ENCODE measurements at regions not wholly inside any gene's neighbourhood (a gene's known extent, or its start where the extent isn't known, plus 50 kb on each side); places are given as distances from the start of the nearest gene placed in this dataset.

DNA sequence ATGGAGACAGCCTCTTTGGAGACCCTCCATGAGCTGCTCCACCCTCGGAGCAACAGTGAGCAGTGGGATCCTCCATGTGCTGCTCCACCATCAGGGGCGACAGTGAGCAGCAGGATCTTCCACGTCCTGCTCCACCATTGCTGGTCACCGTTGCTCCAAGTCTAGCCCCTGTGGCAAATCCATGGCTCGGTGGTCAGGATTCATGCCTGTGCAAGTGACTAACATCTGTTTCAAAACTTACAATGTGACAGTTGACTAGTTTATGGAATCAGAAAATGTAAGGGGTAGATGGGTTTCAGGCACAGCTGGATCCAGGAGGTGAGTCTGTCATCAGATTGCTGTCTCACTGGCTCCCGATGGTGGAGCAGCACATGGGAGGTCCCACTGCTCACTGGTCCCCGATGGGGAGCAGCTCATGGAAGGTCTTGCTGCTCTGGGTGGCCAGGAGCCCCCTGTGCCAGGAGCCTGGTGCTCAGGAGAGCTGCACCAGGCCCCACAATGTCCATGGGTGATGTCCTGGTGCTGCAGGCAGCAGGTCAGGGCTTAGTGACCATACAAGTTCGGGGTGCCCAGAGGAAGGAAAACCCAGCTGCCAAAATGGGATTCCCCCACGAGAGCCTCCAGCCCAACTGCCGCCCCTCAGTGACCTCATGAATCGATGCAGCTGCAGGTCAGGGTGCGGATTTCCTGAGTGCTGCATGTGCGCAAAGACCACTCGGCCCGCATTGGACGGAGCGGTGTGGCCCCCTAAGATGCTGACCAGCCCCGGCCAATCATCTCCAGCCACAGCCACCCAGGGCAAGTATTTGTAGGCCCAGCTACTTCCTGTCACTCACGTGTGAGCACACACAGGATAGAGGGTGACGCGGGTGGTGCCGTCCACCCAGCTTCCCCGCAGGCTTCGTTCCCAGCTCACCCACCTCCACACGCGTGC lies 116.5 kb upstream of the OTOS start:
- DNase-seq = no peak
- Histone ChIP-seq H3K4me2 (ENCODE audit: low read length) (peak overlapping the region; percentile 52), H2AFZ (ENCODE audit: insufficient read depth, low read length, poor library complexity) (no peak overlapping the region), H3K14ac (ENCODE audit: low read length) (peak overlapping the region; percentile 12), H4K8ac (ENCODE audit: low read depth, low read length) (peak overlapping the region; percentile 6), H3K9ac (ENCODE audit: low read length) (no peak overlapping the region), H3K4me1 (ENCODE audit: control insufficient read depth in 1 of 2, insufficient read depth in 2 of 2, low read length in 2 of 2) (peaks cover 15 to 20% of the 10 kb centered on the region in 2 experiments), H3K27ac (ENCODE audit: low read depth, low read length) (peak overlapping the region; percentile 83), H4K12ac (ENCODE audit: low read depth, low read length) (no peak overlapping the region), H3K79me1 (ENCODE audit: low read length) (peaks cover 27% of the 10 kb centered on the region), H3K36me3 (ENCODE audit: control insufficient read depth in 1 of 2, insufficient read depth in 2 of 2, low read length in 2 of 2) (no peaks in the 10 kb centered on the region), H3K27me3 (ENCODE audit: insufficient read depth, low read length) (no peaks in the 10 kb centered on the region), H3K18ac (ENCODE audit: low read length) (peak overlapping the region; percentile 27), H2AK5ac (ENCODE audit: low read length) (peak overlapping the region; percentile 50), H3K4ac (ENCODE audit: low read depth, low read length) (peak overlapping the region; percentile 1), H2BK120ac (ENCODE audit: insufficient read depth, low read length, poor library complexity) (peak overlapping the region; percentile 47), H2BK5ac (ENCODE audit: low read depth, low read length, poor library complexity) (peak overlapping the region; percentile 7), H3K9me3 (ENCODE audit: insufficient read depth, low read depth, low read length) (peaks cover 12% of the 10 kb centered on the region), H4K91ac (ENCODE audit: low read depth, low read length) (peak overlapping the region; percentile 58), H3K79me2 (ENCODE audit: control insufficient read depth, insufficient read depth, low read length, poor library complexity) (peaks cover 2% of the 10 kb centered on the region), H3K4me3 (ENCODE audit: low read depth, low read length) (no peak overlapping the region), H3K23ac (ENCODE audit: low read length) (no peak overlapping the region), H2BK12ac (ENCODE audit: low read length) (peak overlapping the region; percentile 43)
- no CpG with 5 or more reads among the region's 26 CpGs for WGBS (ENCODE audit: extremely low coverage, insufficient coverage, insufficient read length)

DNA sequence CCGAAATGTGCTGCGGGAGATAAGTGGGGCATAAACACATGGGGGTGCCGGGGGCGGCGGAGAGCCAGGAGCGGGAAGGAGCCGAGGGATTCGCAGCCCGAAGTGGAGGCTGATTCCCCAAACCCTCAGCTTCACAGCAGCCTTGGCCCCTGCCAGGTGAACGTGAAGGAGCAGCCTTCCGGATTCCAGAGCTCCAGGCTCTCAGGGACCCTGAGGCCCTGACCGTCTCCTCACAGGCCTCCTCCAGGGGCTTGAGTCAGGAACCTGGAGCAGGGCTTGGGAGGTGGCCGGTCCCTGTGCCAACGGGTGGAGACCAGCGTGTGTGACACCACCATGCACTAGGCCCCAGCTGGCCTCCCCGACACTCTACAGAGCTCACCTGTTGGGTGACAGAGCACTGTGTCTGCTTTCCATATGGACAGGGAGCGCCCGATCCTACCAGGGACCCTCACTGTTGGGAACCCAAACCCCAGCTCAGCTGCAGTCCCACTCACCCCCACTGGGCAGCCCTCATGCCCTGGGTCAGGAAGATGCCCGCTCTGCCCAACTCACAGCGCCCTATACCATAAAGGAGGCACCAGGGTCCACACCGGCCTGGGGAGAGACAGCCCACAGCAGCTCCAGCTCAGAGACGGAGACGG lies 117.6 kb upstream of the OTOS start:
- peak overlapping the region; percentile 58 for H4K91ac ChIP-seq (ENCODE audit: low read depth, low read length)
- peak; percentile 81 to 84 for DNase-seq
- H3K27me3 ChIP-seq (ENCODE audit: insufficient read depth, low read length) = no peaks in the 10 kb centered on the region
- no peak overlapping the region for H3K23ac ChIP-seq (ENCODE audit: low read length)
- no CpG with 5 or more reads among the region's 23 CpGs for WGBS (ENCODE audit: extremely low coverage, insufficient coverage, insufficient read length)
- H3K9me3 ChIP-seq (ENCODE audit: insufficient read depth, low read depth, low read length) = peaks cover 18% of the 10 kb centered on the region
- H2BK5ac ChIP-seq (ENCODE audit: low read depth, low read length, poor library complexity) = no peak overlapping the region
- peaks cover 2% of the 10 kb centered on the region for H3K79me2 ChIP-seq (ENCODE audit: control insufficient read depth, insufficient read depth, low read length, poor library complexity)
- no peaks in the 10 kb centered on the region for H3K36me3 ChIP-seq (ENCODE audit: control insufficient read depth in 1 of 2, insufficient read depth in 2 of 2, low read length in 2 of 2)
- no peak overlapping the region for H3K14ac ChIP-seq (ENCODE audit: low read length)
- no peak overlapping the region for H4K8ac ChIP-seq (ENCODE audit: low read depth, low read length)
- H3K4ac ChIP-seq (ENCODE audit: low read depth, low read length) = no peak overlapping the region
- H3K27ac ChIP-seq (ENCODE audit: low read depth, low read length) = no peak overlapping the region
- peak overlapping the region; percentile 1 for H2BK120ac ChIP-seq (ENCODE audit: insufficient read depth, low read length, poor library complexity)
- H2AK5ac ChIP-seq (ENCODE audit: low read length) = no peak overlapping the region
- H2BK12ac ChIP-seq (ENCODE audit: low read length) = no peak overlapping the region
- peaks cover 27% of the 10 kb centered on the region for H3K79me1 ChIP-seq (ENCODE audit: low read length)
- no peak overlapping the region for H3K9ac ChIP-seq (ENCODE audit: low read length)
- H3K4me2 ChIP-seq (ENCODE audit: low read length) = no peak overlapping the region
- H3K18ac ChIP-seq (ENCODE audit: low read length) = no peak overlapping the region
- H3K4me3 ChIP-seq (ENCODE audit: low read depth, low read length) = no peak overlapping the region
- peaks cover 15 to 20% of the 10 kb centered on the region in 2 experiments for H3K4me1 ChIP-seq (ENCODE audit: control insufficient read depth in 1 of 2, insufficient read depth in 2 of 2, low read length in 2 of 2)
- H2AFZ ChIP-seq (ENCODE audit: insufficient read depth, low read length, poor library complexity) = no peak overlapping the region
- H4K12ac ChIP-seq (ENCODE audit: low read depth, low read length) = no peak overlapping the region

DNA sequence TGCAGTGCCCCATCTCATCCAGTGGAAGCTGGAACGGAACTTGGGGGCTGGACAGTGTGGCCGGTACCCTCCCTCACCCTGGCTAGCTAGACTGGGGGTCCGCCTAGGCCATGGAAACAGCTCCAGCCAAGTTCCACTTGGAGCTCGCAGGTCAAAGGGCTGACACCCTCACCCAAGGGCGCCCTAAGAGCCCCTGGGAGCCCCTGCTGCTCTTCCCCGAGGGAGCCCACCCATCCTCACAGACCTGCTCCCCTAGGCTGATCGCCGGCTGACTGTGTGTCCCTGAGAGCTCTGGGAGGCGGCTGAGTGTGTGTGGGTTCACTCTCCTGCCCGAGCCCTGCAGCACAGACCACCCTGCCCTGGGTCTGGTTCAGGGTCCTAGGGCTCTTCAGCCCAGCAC lies 118.2 kb upstream of the OTOS start:
- no peak overlapping the region for H4K12ac ChIP-seq (ENCODE audit: low read depth, low read length)
- H3K79me1 ChIP-seq (ENCODE audit: low read length) = peaks cover 27% of the 10 kb centered on the region
- peak overlapping the region; percentile 16 for H3K14ac ChIP-seq (ENCODE audit: low read length)
- peak overlapping the region; percentile 21 for H4K91ac ChIP-seq (ENCODE audit: low read depth, low read length)
- no CpG with 5 or more reads among the region's 10 CpGs for WGBS (ENCODE audit: extremely low coverage, insufficient coverage, insufficient read length)
- H2AFZ ChIP-seq (ENCODE audit: insufficient read depth, low read length, poor library complexity) = no peak overlapping the region
- H3K4me1 ChIP-seq (ENCODE audit: control insufficient read depth in 1 of 2, insufficient read depth in 2 of 2, low read length in 2 of 2) = peaks cover 15 to 20% of the 10 kb centered on the region in 2 experiments
- no peak overlapping the region for H2BK5ac ChIP-seq (ENCODE audit: low read depth, low read length, poor library complexity)
- H4K8ac ChIP-seq (ENCODE audit: low read depth, low read length) = no peak overlapping the region
- H2BK120ac ChIP-seq (ENCODE audit: insufficient read depth, low read length, poor library complexity) = no peak overlapping the region
- H3K4me3 ChIP-seq (ENCODE audit: low read depth, low read length) = no peak overlapping the region
- DNase-seq = no peak
- no peaks in the 10 kb centered on the region for H3K36me3 ChIP-seq (ENCODE audit: control insufficient read depth in 1 of 2, insufficient read depth in 2 of 2, low read length in 2 of 2)
- H2AK5ac ChIP-seq (ENCODE audit: low read length) = no peak overlapping the region
- H3K4ac ChIP-seq (ENCODE audit: low read depth, low read length) = no peak overlapping the region
- H3K4me2 ChIP-seq (ENCODE audit: low read length) = no peak overlapping the region
- H3K27ac ChIP-seq (ENCODE audit: low read depth, low read length) = no peak overlapping the region
- peaks cover 19% of the 10 kb centered on the region for H3K9me3 ChIP-seq (ENCODE audit: insufficient read depth, low read depth, low read length)
- peak overlapping the region; percentile 13 for H2BK12ac ChIP-seq (ENCODE audit: low read length)
- peaks cover 2% of the 10 kb centered on the region for H3K79me2 ChIP-seq (ENCODE audit: control insufficient read depth, insufficient read depth, low read length, poor library complexity)
- no peak overlapping the region for H3K9ac ChIP-seq (ENCODE audit: low read length)
- no peak overlapping the region for H3K23ac ChIP-seq (ENCODE audit: low read length)
- no peak overlapping the region for H3K18ac ChIP-seq (ENCODE audit: low read length)
- H3K27me3 ChIP-seq (ENCODE audit: insufficient read depth, low read length) = no peaks in the 10 kb centered on the region

DNA sequence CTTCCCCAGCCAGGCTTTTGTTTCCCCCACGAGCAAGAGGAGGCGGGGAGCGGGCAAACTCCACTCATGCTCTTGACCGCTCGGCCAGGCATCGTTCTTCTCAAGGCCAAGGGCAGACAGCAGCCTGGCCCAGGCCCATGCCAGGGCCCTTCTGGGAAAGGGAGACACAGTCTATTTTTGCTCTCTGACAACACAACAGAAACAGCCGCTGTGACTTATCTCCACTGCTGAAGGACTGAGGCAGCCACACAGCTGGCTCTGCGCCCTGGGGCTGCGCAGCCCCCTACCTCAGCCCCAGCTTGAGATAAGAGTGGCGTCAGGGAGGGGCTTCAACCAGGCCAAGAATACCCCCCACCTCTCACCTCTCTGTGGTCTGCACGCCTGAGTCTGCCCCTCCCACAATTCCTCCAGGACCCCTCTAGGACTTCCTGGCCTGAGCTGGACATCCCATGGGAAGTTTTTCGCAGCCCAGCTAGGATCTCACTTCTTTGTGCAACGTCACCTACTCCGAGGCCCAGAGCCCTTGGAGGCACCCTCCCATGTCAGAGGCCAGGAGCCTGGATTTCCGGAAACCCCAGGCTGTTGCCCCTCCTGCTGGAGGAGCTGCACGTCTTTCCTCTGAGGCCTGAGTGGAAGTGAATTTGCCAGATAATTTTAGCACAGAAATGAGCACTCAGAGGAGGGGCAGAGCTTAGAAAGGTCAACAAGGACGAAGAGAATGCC lies 118.9 kb upstream of the OTOS start:
- Histone ChIP-seq H3K36me3 (ENCODE audit: control insufficient read depth in 1 of 2, insufficient read depth in 2 of 2, low read length in 2 of 2) (no peaks in the 10 kb centered on the region), H3K4me1 (ENCODE audit: control insufficient read depth in 1 of 2, insufficient read depth in 2 of 2, low read length in 2 of 2) (peaks cover 15 to 20% of the 10 kb centered on the region in 2 experiments), H2AK5ac (ENCODE audit: low read length) (no peak overlapping the region), H3K4me3 (ENCODE audit: low read depth, low read length) (no peak overlapping the region), H4K8ac (ENCODE audit: low read depth, low read length) (no peak overlapping the region), H3K4ac (ENCODE audit: low read depth, low read length) (no peak overlapping the region), H2AFZ (ENCODE audit: insufficient read depth, low read length, poor library complexity) (no peak overlapping the region), H3K23ac (ENCODE audit: low read length) (no peak overlapping the region), H4K91ac (ENCODE audit: low read depth, low read length) (peak overlapping the region; percentile 21), H2BK5ac (ENCODE audit: low read depth, low read length, poor library complexity) (no peak overlapping the region), H3K9me3 (ENCODE audit: insufficient read depth, low read depth, low read length) (peaks cover 19% of the 10 kb centered on the region), H2BK12ac (ENCODE audit: low read length) (peak overlapping the region; percentile 13), H3K14ac (ENCODE audit: low read length) (peak overlapping the region; percentile 16), H3K79me2 (ENCODE audit: control insufficient read depth, insufficient read depth, low read length, poor library complexity) (peaks cover 2% of the 10 kb centered on the region), H3K4me2 (ENCODE audit: low read length) (no peak overlapping the region), H3K18ac (ENCODE audit: low read length) (no peak overlapping the region), H3K79me1 (ENCODE audit: low read length) (peaks cover 27% of the 10 kb centered on the region), H3K27me3 (ENCODE audit: insufficient read depth, low read length) (no peaks in the 10 kb centered on the region), H2BK120ac (ENCODE audit: insufficient read depth, low read length, poor library complexity) (peak overlapping the region; percentile 11), H3K9ac (ENCODE audit: low read length) (no peak overlapping the region), H4K12ac (ENCODE audit: low read depth, low read length) (no peak overlapping the region), H3K27ac (ENCODE audit: low read depth, low read length) (no peak overlapping the region)
- no peak for DNase-seq
- no CpG with 5 or more reads among the region's 17 CpGs for WGBS (ENCODE audit: extremely low coverage, insufficient coverage, insufficient read length)
